ENCODE measurements at regions not wholly inside any gene's neighbourhood (a gene's known extent, or its start where the extent isn't known, plus 50 kb on each side); places are given as distances from the start of the nearest gene placed in this dataset.

GRCh38 chr7:13028825-13029099, 341.3 kb downstream of the ARL4A start:
- no peak for TF ChIP-seq MAX (IDR thresholded peaks at IDR 0.05)
- TF ChIP-seq NFIC (IDR thresholded peaks at IDR 0.05) = no peak
- no peak for TF ChIP-seq REST (IDR thresholded peaks at IDR 0.05; ENCODE audit: low read depth)
- TF ChIP-seq TAF1 (IDR thresholded peaks at IDR 0.05; ENCODE audit: low read depth) = no peak
- no peak for TF ChIP-seq RAD21 (IDR thresholded peaks at IDR 0.05; ENCODE audit: low read depth)
- no peak for TF ChIP-seq CREB1 (IDR thresholded peaks at IDR 0.05; ENCODE audit: low read depth)
- no peak for TF ChIP-seq ZBTB7A (IDR thresholded peaks at IDR 0.05; ENCODE audit: low read depth)
- TF ChIP-seq TCF12 (IDR thresholded peaks at IDR 0.05; ENCODE audit: low read depth) = no peak
- TF ChIP-seq TEAD4 (IDR thresholded peaks at IDR 0.05) = no peak
- no peak for TF ChIP-seq CEBPB (IDR thresholded peaks at IDR 0.05)
- no peak for TF ChIP-seq YY1 (IDR thresholded peaks at IDR 0.05; ENCODE audit: low read depth)
